H1 (cell line): ENCODE measurements at regions not wholly inside any gene's neighbourhood (a gene's known extent, or its start where the extent isn't known, plus 50 kb on each side); places are given as distances from the start of the nearest gene placed in this dataset.

Experiments
- KDM4A ChIP-seq: IDR thresholded peaks from one replicate; pipeline ENCODE4 v1.7.1; 2012; ENCODE audit warnings: low read depth, mild to moderate bottlenecking, moderate library complexity, low read length, inconsistent platforms; ENCODE audit not compliant: severe bottlenecking
- NRF1 ChIP-seq: IDR thresholded peaks from 2 replicates; pipeline ENCODE4 v1.6.1; 2011; ENCODE audit warnings: mild to moderate bottlenecking, low read depth, low read length, improper control_type of control experiment
- RAD21 ChIP-seq, 2 experiments: IDR thresholded peaks in 1 of 2; conservative IDR thresholded peaks in 1 of 2; 2 replicates each; pipeline ENCODE4 v1.6.1; 2011; ENCODE audit warnings: low read depth in 2 of 2, low read length in 2 of 2, improper control_type of control experiment in 1 of 2, inconsistent platforms in 1 of 2, mild to moderate bottlenecking in 1 of 2, moderate library complexity in 1 of 2

DNA sequence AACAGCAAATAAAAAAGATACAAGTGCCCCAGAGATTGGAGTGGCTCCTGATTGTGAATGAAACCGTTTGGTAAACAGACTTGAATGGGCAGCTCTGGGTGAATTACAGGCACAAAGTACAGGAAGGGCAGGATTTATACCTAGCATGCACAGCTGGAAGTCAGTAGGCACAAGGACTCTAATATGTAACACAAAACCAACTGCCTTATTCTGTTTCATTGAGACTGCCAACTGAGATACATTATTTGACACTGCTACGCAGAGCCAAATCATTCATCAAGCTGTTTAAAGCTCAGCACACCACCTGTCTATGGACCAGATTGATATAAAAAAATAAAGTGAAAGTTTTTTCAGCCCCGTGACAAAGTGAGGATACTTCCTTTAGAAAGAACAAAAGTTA lies 541.2 kb downstream of the NUP35 start (continued):
- TF ChIP-seq NRF1 (no peak), KDM4A (no peak), RAD21 (IDR thresholded peaks at IDR 0.05 in 1 of 2, conservative IDR thresholded peaks at IDR 0.05 in 1 of 2; ENCODE audit: low read depth in 2 of 2, low read length in 2 of 2) (no peak)
